Esophagus muscularis mucosa (tissue), 4 donors: ENCODE measurements at regions not wholly inside any gene's neighbourhood (a gene's known extent, or its start where the extent isn't known, plus 50 kb on each side); places are given as distances from the start of the nearest gene placed in this dataset.

Experiments used
- EP300 ChIP-seq: sonication (generic); formaldehyde crosslinking; IDR thresholded peaks from one replicate; pipeline ENCODE4 v1.6.1; 2017; ENCODE audit warnings: antibody characterized with exemption
- POLR2A ChIP-seq: fragments of 450-650 bp; IDR thresholded peaks from one replicate; pipeline ENCODE4 v1.6.1; 2017; ENCODE audit warnings: antibody characterized with exemption, moderate library complexity, mild to moderate bottlenecking, low read depth
- TF ChIP-seq, protein P1 (sequence below), 3 experiments: fragments of 200-600 bp in 2 of 3; fragments of 450-650 bp in 1 of 3; sonication (generic) in 2 of 3; IDR thresholded peaks; one replicate each; pipeline ENCODE4 v1.5.1; 2017 to 2019; ENCODE audit warnings: antibody characterized with exemption in 3 of 3, mild to moderate bottlenecking in 2 of 3, moderate library complexity in 1 of 3

DNA sequence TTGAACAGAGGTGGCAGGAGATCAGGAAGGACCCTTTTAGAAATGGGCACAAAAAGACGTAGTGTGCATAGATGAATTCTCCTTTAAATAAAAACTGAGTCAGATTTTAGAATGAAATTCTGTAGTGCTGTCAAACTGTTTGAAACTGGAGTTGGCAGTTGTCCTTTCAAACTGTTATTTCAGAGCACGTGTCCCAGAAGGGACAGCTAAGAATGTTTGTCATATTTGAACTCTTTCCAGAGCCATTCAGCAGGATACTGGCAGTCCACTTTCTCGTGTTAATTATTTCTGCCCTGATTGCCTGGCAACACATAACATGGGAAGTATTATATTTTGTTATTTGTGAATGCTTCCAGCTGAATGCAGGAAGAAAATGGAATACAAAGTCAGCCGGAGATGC lies 212.3 kb upstream of the DPYD start:
- TF ChIP-seq, protein P1, sequence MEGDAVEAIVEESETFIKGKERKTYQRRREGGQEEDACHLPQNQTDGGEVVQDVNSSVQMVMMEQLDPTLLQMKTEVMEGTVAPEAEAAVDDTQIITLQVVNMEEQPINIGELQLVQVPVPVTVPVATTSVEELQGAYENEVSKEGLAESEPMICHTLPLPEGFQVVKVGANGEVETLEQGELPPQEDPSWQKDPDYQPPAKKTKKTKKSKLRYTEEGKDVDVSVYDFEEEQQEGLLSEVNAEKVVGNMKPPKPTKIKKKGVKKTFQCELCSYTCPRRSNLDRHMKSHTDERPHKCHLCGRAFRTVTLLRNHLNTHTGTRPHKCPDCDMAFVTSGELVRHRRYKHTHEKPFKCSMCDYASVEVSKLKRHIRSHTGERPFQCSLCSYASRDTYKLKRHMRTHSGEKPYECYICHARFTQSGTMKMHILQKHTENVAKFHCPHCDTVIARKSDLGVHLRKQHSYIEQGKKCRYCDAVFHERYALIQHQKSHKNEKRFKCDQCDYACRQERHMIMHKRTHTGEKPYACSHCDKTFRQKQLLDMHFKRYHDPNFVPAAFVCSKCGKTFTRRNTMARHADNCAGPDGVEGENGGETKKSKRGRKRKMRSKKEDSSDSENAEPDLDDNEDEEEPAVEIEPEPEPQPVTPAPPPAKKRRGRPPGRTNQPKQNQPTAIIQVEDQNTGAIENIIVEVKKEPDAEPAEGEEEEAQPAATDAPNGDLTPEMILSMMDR (IDR thresholded peaks at IDR 0.05): no peak
- TF ChIP-seq POLR2A (no peak), EP300 (no peak)
